ENCODE measurements at regions not wholly inside any gene's neighbourhood (a gene's known extent, or its start where the extent isn't known, plus 50 kb on each side); places are given as distances from the start of the nearest gene placed in this dataset.

- TF ChIP-seq EZH2 (IDR thresholded peaks at IDR 0.05; ENCODE audit: borderline replicate concordance, low read depth, low read length), result no peak
- TF ChIP-seq, protein P1, sequence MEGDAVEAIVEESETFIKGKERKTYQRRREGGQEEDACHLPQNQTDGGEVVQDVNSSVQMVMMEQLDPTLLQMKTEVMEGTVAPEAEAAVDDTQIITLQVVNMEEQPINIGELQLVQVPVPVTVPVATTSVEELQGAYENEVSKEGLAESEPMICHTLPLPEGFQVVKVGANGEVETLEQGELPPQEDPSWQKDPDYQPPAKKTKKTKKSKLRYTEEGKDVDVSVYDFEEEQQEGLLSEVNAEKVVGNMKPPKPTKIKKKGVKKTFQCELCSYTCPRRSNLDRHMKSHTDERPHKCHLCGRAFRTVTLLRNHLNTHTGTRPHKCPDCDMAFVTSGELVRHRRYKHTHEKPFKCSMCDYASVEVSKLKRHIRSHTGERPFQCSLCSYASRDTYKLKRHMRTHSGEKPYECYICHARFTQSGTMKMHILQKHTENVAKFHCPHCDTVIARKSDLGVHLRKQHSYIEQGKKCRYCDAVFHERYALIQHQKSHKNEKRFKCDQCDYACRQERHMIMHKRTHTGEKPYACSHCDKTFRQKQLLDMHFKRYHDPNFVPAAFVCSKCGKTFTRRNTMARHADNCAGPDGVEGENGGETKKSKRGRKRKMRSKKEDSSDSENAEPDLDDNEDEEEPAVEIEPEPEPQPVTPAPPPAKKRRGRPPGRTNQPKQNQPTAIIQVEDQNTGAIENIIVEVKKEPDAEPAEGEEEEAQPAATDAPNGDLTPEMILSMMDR (IDR thresholded peaks at IDR 0.05 in 2 of 3, conservative IDR thresholded peaks at IDR 0.05 in 1 of 3; ENCODE audit: insufficient read depth in 2 of 3, low read depth in 1 of 3, low read length in 3 of 3), result no peak
Observed at GRCh38 chr4:170666909-170667308, 577.2 kb upstream of the AADAT start.

Data from K562 (cell line).